GM21381 (cell line): ENCODE measurements at regions not wholly inside any gene's neighbourhood (a gene's known extent, or its start where the extent isn't known, plus 50 kb on each side); places are given as distances from the start of the nearest gene placed in this dataset.
"Not testable (repeated sequence)": the region's sequence is repeated elsewhere in the genome, so short reads cannot be mapped to it uniquely, and the experiment has no call there.

Experiments used
- ATAC-seq: cut with Tn5 transposase; IDR thresholded peaks from one replicate; pipeline ENCODE4 v1.9.1; 2021; ENCODE audit warnings: mild to moderate bottlenecking, moderate library complexity; ENCODE audit not compliant: unreplicated experiment

- ATAC-seq, result no peak
Observed at GRCh38 chr6:160804639-160805038, 102.6 kb downstream of the PLG start.

- ATAC-seq, result no peak
Observed at GRCh38 chr6:160808263-160808662, 106.2 kb downstream of the PLG start.

- ATAC-seq, result no peak
Observed at GRCh38 chr6:160810238-160810637, 108.2 kb downstream of the PLG start.

- ATAC-seq, result no peak
Observed at GRCh38 chr6:160812097-160812496, 110.1 kb downstream of the PLG start.

- ATAC-seq, result no peak
Observed at GRCh38 chr6:160818934-160819333, 116.9 kb downstream of the PLG start.

- not testable (repeated sequence) for ATAC-seq
Observed at GRCh38 chr6:160820661-160821060, 118.6 kb downstream of the PLG start.

GRCh38 chr6:160831739-160832138, 129.7 kb downstream of the PLG start:
- ATAC-seq, result no peak

- no peak for ATAC-seq
Observed at GRCh38 chr6:160832422-160832821, 130.4 kb downstream of the PLG start.

GRCh38 chr6:160837146-160837545, 135.1 kb downstream of the PLG start:
- ATAC-seq, result no peak

GRCh38 chr6:160851031-160851430, 140.5 kb upstream of the MAP3K4 start:
- ATAC-seq, result no peak

GRCh38 chr6:160853946-160854345, 137.6 kb upstream of the MAP3K4 start:
- no peak for ATAC-seq

- no peak for ATAC-seq
Observed at GRCh38 chr6:160858886-160859285, 132.7 kb upstream of the MAP3K4 start.

- ATAC-seq, result no peak
Observed at GRCh38 chr6:160859822-160860221, 131.7 kb upstream of the MAP3K4 start.

GRCh38 chr6:160861824-160862223, 129.7 kb upstream of the MAP3K4 start:
- ATAC-seq, result no peak

- ATAC-seq, result no peak
Observed at GRCh38 chr6:160863782-160864181, 127.8 kb upstream of the MAP3K4 start.

GRCh38 chr6:160871320-160871719, 120.2 kb upstream of the MAP3K4 start:
- no peak for ATAC-seq

- ATAC-seq, result no peak
Observed at GRCh38 chr6:160881148-160881808, 110.3 kb upstream of the MAP3K4 start.

- no peak for ATAC-seq
Observed at GRCh38 chr6:160882006-160882405, 109.6 kb upstream of the MAP3K4 start.

GRCh38 chr6:160882791-160883279, 108.7 kb upstream of the MAP3K4 start:
- no peak for ATAC-seq

- no peak for ATAC-seq
Observed at GRCh38 chr6:160883560-160883959, 108.0 kb upstream of the MAP3K4 start.

- ATAC-seq, result no peak
Observed at GRCh38 chr6:160883999-160884398, 107.6 kb upstream of the MAP3K4 start.

GRCh38 chr6:160889148-160889547, 102.4 kb upstream of the MAP3K4 start:
- ATAC-seq, result not testable (repeated sequence)

- no peak for ATAC-seq
Observed at GRCh38 chr6:160891690-160892089, 99.9 kb upstream of the MAP3K4 start.
